ENCODE measurements at regions not wholly inside any gene's neighbourhood (a gene's known extent, or its start where the extent isn't known, plus 50 kb on each side); places are given as distances from the start of the nearest gene placed in this dataset.

- Histone ChIP-seq H2AFZ (ENCODE audit: low read depth, low read length) (no peak overlapping the region), H3K9me1 (replicated peaks; ENCODE audit: control insufficient read depth, extremely low read depth, insufficient read depth, low read length) (no peaks in the 10 kb centered on the region), H3K9me3 (replicated peaks; ENCODE audit: control insufficient read depth, insufficient read depth, low read length) (peaks cover 3% of the 10 kb centered on the region), H3K4me3 (replicated peaks in 1 of 3; ENCODE audit: insufficient read depth in 1 of 3, low read depth in 1 of 3, low read length in 3 of 3) (no peak overlapping the region), H3K27ac (ENCODE audit: insufficient read depth, low read depth, low read length) (no peak overlapping the region), H4K20me1 (replicated peaks; ENCODE audit: control insufficient read depth, extremely low read depth, insufficient read depth, low read length) (no peaks in the 10 kb centered on the region), H3K9ac (replicated peaks; ENCODE audit: extremely low read depth, insufficient read depth, low read length) (no peak overlapping the region), H3K79me2 (ENCODE audit: control insufficient read depth, insufficient read depth, low read length) (no peaks in the 10 kb centered on the region), H3K4me1 (ENCODE audit: control insufficient read depth, extremely low read depth, insufficient read depth, low read length) (no peaks in the 10 kb centered on the region), H3K4me2 (ENCODE audit: insufficient read depth, low read length) (no peak overlapping the region), H3K27me3 (ENCODE audit: control insufficient read depth in 2 of 2, insufficient read depth in 2 of 2, low read length in 2 of 2) (no peaks in the 10 kb centered on the region), H3K36me3 (ENCODE audit: control insufficient read depth in 2 of 2, extremely low read depth in 1 of 2, insufficient read depth in 2 of 2, low read length in 2 of 2) (no peaks in the 10 kb centered on the region)
- TF ChIP-seq POLR2AphosphoS5 (IDR thresholded peaks at IDR 0.05; ENCODE audit: insufficient read depth, low read depth, low read length) (no peak), FOS (IDR thresholded peaks at IDR 0.05; ENCODE audit: borderline replicate concordance, insufficient read depth, low read length) (no peak), EZH2 (IDR thresholded peaks at IDR 0.05; ENCODE audit: borderline replicate concordance, low read depth, low read length, severe bottlenecking) (no peak), JUN (IDR thresholded peaks at IDR 0.05; ENCODE audit: borderline replicate concordance, insufficient read depth, insufficient read length, low read depth) (no peak), MYC (IDR thresholded peaks at IDR 0.05; ENCODE audit: low read depth, low read length) (no peak), MAX (IDR thresholded peaks at IDR 0.05; ENCODE audit: insufficient read depth, insufficient read length) (no peak), POLR2A (IDR thresholded peaks at IDR 0.05; ENCODE audit: low read depth, low read length) (no peak)
- TF ChIP-seq, protein P1, sequence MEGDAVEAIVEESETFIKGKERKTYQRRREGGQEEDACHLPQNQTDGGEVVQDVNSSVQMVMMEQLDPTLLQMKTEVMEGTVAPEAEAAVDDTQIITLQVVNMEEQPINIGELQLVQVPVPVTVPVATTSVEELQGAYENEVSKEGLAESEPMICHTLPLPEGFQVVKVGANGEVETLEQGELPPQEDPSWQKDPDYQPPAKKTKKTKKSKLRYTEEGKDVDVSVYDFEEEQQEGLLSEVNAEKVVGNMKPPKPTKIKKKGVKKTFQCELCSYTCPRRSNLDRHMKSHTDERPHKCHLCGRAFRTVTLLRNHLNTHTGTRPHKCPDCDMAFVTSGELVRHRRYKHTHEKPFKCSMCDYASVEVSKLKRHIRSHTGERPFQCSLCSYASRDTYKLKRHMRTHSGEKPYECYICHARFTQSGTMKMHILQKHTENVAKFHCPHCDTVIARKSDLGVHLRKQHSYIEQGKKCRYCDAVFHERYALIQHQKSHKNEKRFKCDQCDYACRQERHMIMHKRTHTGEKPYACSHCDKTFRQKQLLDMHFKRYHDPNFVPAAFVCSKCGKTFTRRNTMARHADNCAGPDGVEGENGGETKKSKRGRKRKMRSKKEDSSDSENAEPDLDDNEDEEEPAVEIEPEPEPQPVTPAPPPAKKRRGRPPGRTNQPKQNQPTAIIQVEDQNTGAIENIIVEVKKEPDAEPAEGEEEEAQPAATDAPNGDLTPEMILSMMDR (IDR thresholded peaks at IDR 0.05; ENCODE audit: extremely low read depth in 1 of 2, insufficient read depth in 1 of 2, low read depth in 1 of 2, low read length in 2 of 2) = no peak
- DNase-seq (ENCODE audit: low read depth, low spot score) (no peak), FAIRE-seq (no peak)
- dilution Hi-C loops (cut with MboI; ENCODE audit: extremely low pct_ligation_motif_present, low sequenced_read_pairs) (no loop called here), intact Hi-C loops (cut with micrococcal nuclease) (no loop called here)
- CTCF ChIA-PET = no interaction called here
- POLR2A ChIA-PET = no interaction called here
- BruUV-seq (replicated peaks) = no TSS peak
These were observed 99.3 kb upstream of the HCN1 start for GRCh38 chr5:45795458-45795857.

Data from endothelial cell of umbilical vein (primary cell).